ENCODE measurements at regions not wholly inside any gene's neighbourhood (a gene's known extent, or its start where the extent isn't known, plus 50 kb on each side); places are given as distances from the start of the nearest gene placed in this dataset.

DNA sequence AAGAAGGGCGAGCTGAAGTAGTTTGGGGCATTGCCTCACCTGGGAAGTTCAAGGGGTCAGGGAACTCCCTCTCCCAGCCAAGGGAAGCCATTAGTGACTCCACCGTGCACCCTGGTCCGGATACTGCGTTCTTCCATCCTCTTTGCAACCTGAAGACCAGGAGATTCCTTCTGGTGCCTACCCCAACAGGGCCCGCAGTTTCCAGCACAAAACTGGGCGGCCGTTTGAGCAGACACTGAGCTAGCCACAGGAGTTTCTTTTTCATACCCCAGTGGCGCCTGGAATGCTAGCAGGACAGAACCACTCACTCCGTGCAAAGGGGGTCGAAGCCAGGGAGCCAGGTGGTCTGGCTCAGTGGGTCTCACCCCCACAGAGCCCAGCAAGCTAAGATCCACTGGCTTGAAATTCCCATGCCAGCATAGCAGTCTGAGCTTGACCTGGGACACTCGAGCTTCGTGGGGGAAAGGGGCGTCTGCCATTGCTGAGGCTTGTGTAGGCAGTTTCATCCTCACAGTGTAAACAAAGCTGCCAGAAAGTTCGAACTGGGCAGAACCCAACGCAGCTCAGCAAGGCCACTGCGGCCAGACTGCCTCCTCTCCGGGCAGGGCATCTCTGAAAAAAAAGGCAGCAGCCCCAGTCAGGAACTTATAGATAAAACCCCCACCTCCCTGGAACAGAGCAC lies 1039.4 kb upstream of the IGFBP7 start:
- Mint-ChIP-seq H3K36me3 (ENCODE audit: low read depth) (peaks cover 4% of the 10 kb centered on the region), H3K27ac (ENCODE audit: unreplicated experiment) (no peak overlapping the region), H3K4me3 (no peak overlapping the region), H3K27me3 (ENCODE audit: low read depth) (peaks cover 3% of the 10 kb centered on the region), H3K4me1 (no peaks in the 10 kb centered on the region), H3K9me3 (peaks cover 5% of the 10 kb centered on the region)
- no peak for DNase-seq (ENCODE audit: low read depth, low spot score)
- TF ChIP-seq, protein P1, sequence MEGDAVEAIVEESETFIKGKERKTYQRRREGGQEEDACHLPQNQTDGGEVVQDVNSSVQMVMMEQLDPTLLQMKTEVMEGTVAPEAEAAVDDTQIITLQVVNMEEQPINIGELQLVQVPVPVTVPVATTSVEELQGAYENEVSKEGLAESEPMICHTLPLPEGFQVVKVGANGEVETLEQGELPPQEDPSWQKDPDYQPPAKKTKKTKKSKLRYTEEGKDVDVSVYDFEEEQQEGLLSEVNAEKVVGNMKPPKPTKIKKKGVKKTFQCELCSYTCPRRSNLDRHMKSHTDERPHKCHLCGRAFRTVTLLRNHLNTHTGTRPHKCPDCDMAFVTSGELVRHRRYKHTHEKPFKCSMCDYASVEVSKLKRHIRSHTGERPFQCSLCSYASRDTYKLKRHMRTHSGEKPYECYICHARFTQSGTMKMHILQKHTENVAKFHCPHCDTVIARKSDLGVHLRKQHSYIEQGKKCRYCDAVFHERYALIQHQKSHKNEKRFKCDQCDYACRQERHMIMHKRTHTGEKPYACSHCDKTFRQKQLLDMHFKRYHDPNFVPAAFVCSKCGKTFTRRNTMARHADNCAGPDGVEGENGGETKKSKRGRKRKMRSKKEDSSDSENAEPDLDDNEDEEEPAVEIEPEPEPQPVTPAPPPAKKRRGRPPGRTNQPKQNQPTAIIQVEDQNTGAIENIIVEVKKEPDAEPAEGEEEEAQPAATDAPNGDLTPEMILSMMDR (conservative IDR thresholded peaks at IDR 0.05), result no peak

DNA sequence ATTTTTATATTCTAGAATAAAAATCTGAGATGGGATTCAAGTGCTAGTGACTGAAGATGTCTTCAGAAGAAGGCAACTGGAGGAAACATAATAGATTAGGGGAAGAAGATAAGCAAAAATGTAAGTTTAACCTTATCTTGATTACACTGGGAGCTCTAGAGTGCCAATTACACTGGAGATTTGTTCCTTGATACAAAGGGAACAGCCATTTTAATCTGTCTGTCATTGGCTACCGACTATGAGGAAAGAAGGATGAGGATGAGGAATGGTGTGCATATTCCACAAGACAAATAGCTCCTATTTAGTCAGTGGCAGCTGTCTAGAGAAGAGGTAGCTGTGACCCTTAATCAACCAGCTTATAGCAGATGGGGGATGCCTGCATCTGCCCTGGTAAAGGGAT lies 1034.5 kb upstream of the IGFBP7 start:
- DNase-seq (ENCODE audit: low read depth, low spot score), result no peak
- TF ChIP-seq, protein P1 (conservative IDR thresholded peaks at IDR 0.05), result no peak
- peaks cover 2% of the 10 kb centered on the region for H3K9me3 Mint-ChIP-seq
- H3K27me3 Mint-ChIP-seq (ENCODE audit: low read depth), result no peaks in the 10 kb centered on the region
- no peak overlapping the region for H3K27ac Mint-ChIP-seq (ENCODE audit: unreplicated experiment)
- H3K4me3 Mint-ChIP-seq, result no peak overlapping the region
- no peaks in the 10 kb centered on the region for H3K4me1 Mint-ChIP-seq
- peaks cover 4% of the 10 kb centered on the region for H3K36me3 Mint-ChIP-seq (ENCODE audit: low read depth)

DNA sequence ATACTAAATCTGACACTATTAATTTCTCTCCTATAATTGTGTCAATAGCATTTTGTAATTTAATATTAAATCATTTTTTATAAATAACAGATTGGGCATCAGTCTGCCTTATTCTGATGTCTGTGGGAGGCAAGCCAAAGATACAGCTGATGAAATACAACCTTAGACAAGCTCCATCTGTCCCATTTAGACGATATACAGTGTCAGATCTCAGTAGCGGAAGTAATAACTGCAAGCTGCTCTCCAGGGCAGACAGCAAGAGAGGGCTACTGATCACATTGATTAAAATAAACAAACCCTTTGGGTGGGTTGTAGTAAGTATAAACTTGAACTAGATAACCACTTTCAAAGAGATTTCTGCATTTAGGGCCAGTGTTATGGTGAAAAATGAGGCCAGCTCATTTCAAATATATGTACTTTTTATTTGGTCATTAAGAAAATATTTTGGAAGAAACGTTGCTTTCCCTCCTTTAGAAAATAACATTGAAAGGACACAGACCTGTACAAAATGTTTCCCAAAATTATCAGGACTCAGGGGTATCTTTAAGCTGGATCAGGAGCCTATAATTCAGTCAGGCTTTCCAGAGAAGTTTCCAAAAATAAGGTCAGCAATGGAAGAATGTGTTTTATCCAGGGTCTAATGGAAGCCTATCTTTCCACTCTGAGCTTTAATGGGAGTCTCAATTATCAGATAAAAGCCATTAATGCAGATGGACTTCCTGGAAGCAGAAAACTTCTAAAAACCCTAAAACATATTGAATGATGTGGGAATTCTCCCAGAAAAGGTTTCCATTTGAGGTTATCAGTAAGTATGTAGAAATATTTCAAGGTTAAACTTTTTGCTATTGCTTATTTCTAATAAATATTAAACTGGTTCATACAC lies 1028.8 kb upstream of the IGFBP7 start:
- Mint-ChIP-seq H3K4me1 (no peaks in the 10 kb centered on the region), H3K4me3 (no peak overlapping the region), H3K36me3 (ENCODE audit: low read depth) (no peaks in the 10 kb centered on the region), H3K9me3 (no peaks in the 10 kb centered on the region), H3K27me3 (ENCODE audit: low read depth) (no peaks in the 10 kb centered on the region), H3K27ac (ENCODE audit: unreplicated experiment) (no peak overlapping the region)
- TF ChIP-seq, protein P1 (conservative IDR thresholded peaks at IDR 0.05), result no peak
- DNase-seq (ENCODE audit: low read depth, low spot score), result no peak

DNA sequence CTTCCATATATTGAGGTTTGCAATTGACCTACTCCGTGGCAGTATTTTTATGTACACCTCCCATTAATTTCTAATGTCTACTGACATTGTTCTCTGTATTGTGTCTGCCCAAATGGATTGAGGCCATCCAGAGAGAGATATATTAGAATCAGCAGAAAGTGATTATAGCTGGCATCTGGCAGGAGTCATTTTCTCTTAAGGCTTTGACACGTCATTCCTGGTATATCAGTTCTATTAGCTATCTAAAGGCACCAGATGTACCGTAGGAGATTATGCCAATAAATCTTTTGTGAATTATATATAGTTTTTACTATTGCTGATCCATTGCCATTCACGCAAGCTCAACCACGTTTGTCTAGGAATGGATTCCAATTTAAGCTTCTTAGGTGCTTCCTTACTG lies 1026.4 kb upstream of the IGFBP7 start:
- H3K4me1 Mint-ChIP-seq, result no peaks in the 10 kb centered on the region
- H3K36me3 Mint-ChIP-seq (ENCODE audit: low read depth), result no peaks in the 10 kb centered on the region
- no peak for DNase-seq (ENCODE audit: low read depth, low spot score)
- no peaks in the 10 kb centered on the region for H3K27me3 Mint-ChIP-seq (ENCODE audit: low read depth)
- TF ChIP-seq, protein P1 (conservative IDR thresholded peaks at IDR 0.05), result no peak
- H3K4me3 Mint-ChIP-seq, result no peak overlapping the region
- no peak overlapping the region for H3K27ac Mint-ChIP-seq (ENCODE audit: unreplicated experiment)
- H3K9me3 Mint-ChIP-seq, result no peaks in the 10 kb centered on the region

DNA sequence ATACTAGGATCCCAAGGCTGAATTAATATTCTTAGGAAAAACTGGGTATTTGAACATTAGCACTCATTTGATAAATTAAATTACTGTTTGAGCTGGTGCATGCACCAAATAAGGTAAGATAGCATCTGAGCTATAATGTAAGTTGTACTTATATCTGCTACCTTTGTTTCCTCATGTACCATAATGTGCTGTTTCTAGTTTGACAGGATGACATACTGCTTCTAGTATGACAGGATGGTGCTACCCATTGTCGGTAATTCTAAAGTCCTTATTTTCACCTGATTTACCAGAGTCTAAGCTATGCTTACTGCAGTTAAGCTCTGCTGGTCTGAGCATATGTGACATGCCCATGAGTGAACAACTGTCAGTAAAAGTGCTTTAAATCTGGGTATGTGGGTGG lies 1017.5 kb upstream of the IGFBP7 start:
- Mint-ChIP-seq H3K27ac (ENCODE audit: unreplicated experiment) (no peak overlapping the region), H3K36me3 (ENCODE audit: low read depth) (no peaks in the 10 kb centered on the region), H3K9me3 (no peaks in the 10 kb centered on the region), H3K27me3 (ENCODE audit: low read depth) (no peaks in the 10 kb centered on the region), H3K4me1 (no peaks in the 10 kb centered on the region), H3K4me3 (no peak overlapping the region)
- DNase-seq (ENCODE audit: low read depth, low spot score), result no peak
- TF ChIP-seq, protein P1 (conservative IDR thresholded peaks at IDR 0.05), result no peak

All from neural crest cell (in vitro differentiated cells).